ENCODE measurements at regions not wholly inside any gene's neighbourhood (a gene's known extent, or its start where the extent isn't known, plus 50 kb on each side); places are given as distances from the start of the nearest gene placed in this dataset.

DNA sequence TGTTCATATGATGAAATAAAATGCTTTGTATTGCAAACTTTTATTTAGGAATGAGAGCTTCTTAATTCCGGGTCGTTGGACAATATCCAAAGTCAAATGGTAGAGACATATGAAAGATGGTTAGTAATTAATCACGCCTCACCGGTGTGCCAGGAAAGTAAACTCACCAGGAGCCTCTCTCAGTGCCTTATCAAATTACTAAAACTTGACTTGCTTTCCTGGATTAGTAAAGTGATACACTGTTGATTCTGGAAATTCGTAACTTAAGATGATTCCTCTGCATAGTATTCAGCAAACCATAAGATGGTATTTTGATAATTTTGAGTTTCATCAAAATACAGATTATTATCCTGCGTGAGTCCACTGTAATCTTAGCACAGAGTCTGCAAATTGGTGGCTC, 115.2 kb downstream of the PAX1 start:
- TF ChIP-seq, protein P1, sequence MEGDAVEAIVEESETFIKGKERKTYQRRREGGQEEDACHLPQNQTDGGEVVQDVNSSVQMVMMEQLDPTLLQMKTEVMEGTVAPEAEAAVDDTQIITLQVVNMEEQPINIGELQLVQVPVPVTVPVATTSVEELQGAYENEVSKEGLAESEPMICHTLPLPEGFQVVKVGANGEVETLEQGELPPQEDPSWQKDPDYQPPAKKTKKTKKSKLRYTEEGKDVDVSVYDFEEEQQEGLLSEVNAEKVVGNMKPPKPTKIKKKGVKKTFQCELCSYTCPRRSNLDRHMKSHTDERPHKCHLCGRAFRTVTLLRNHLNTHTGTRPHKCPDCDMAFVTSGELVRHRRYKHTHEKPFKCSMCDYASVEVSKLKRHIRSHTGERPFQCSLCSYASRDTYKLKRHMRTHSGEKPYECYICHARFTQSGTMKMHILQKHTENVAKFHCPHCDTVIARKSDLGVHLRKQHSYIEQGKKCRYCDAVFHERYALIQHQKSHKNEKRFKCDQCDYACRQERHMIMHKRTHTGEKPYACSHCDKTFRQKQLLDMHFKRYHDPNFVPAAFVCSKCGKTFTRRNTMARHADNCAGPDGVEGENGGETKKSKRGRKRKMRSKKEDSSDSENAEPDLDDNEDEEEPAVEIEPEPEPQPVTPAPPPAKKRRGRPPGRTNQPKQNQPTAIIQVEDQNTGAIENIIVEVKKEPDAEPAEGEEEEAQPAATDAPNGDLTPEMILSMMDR (IDR thresholded peaks at IDR 0.05): no peak
- TF ChIP-seq POLR2AphosphoS5 (IDR thresholded peaks at IDR 0.05; ENCODE audit: insufficient read depth in 1 of 2, low read depth in 1 of 2): no peak

Measured in vagina (tissue), 2 donors.